Vagina (tissue), 2 donors: ENCODE measurements at regions not wholly inside any gene's neighbourhood (a gene's known extent, or its start where the extent isn't known, plus 50 kb on each side); places are given as distances from the start of the nearest gene placed in this dataset.
"Not testable (repeated sequence)": the region's sequence is repeated elsewhere in the genome, so short reads cannot be mapped to it uniquely, and the experiment has no call there.

ENCODE experiments used
- POLR2A ChIP-seq, 2 donors: fragments of 450-650 bp; IDR thresholded peaks; one replicate each; pipeline ENCODE4 v1.6.1; 2017; ENCODE audit warnings: antibody characterized with exemption in 2 of 2, mild to moderate bottlenecking in 2 of 2, moderate library complexity in 2 of 2
- POLR2AphosphoS5 ChIP-seq, 2 donors: sonication (generic); formaldehyde crosslinking; IDR thresholded peaks; one replicate each; pipeline ENCODE4 v1.9.0; 2017; ENCODE audit warnings: antibody characterized with exemption in 2 of 2, mild to moderate bottlenecking in 2 of 2, low read depth in 1 of 2; ENCODE audit not compliant: insufficient read depth in 1 of 2
- TF ChIP-seq, protein P1 (sequence below), 3 experiments: fragments of 450-650 bp in 2 of 3; fragments of 200-600 bp in 1 of 3; sonication (generic) in 1 of 3; IDR thresholded peaks; one replicate each; pipeline ENCODE4 v1.5.1; 2017 to 2019; ENCODE audit warnings: antibody characterized with exemption in 3 of 3, mild to moderate bottlenecking in 2 of 3, moderate library complexity in 2 of 3

- TF ChIP-seq, protein P1, sequence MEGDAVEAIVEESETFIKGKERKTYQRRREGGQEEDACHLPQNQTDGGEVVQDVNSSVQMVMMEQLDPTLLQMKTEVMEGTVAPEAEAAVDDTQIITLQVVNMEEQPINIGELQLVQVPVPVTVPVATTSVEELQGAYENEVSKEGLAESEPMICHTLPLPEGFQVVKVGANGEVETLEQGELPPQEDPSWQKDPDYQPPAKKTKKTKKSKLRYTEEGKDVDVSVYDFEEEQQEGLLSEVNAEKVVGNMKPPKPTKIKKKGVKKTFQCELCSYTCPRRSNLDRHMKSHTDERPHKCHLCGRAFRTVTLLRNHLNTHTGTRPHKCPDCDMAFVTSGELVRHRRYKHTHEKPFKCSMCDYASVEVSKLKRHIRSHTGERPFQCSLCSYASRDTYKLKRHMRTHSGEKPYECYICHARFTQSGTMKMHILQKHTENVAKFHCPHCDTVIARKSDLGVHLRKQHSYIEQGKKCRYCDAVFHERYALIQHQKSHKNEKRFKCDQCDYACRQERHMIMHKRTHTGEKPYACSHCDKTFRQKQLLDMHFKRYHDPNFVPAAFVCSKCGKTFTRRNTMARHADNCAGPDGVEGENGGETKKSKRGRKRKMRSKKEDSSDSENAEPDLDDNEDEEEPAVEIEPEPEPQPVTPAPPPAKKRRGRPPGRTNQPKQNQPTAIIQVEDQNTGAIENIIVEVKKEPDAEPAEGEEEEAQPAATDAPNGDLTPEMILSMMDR (IDR thresholded peaks at IDR 0.05): not testable (repeated sequence)
- not testable (repeated sequence) for TF ChIP-seq POLR2A (IDR thresholded peaks at IDR 0.05); POLR2AphosphoS5 (IDR thresholded peaks at IDR 0.05; ENCODE audit: insufficient read depth in 1 of 2, low read depth in 1 of 2)
Observed at GRCh38 chr16:18157854-18158253, 178.7 kb downstream of the NPIPA8 start.
